Pancreas (tissue), 10 donors: ENCODE measurements at regions not wholly inside any gene's neighbourhood (a gene's known extent, or its start where the extent isn't known, plus 50 kb on each side); places are given as distances from the start of the nearest gene placed in this dataset.

Experiments used
- ATAC-seq, 4 donors: fragments of 200-7000 bp; cut with Tn5 transposase; one replicate each; pipeline versions ENCODE4 v1.8.0 to v1.9.1; 2020; ENCODE audit warnings: mild to moderate bottlenecking in 4 of 4, moderate library complexity in 4 of 4
- DNase-seq, 6 donors: peaks; one replicate each; pipeline ENCODE4 v3.0.0-alpha.2; 2020
- FAIRE-seq: peaks from 2 replicates; lab custom pipeline; 2012; peaks lifted over from hg19 to GRCh38; lab: Jason Lieb, UNC
- H3K27ac ChIP-seq, 4 donors: fragments of 200-600 bp; sonication (generic); 1 replicate in 3 of 4; 2 replicates in 1 of 4; pipeline versions ENCODE4 v1.5.0 to v1.8.0; 2020
- H3K27me3 ChIP-seq, 4 donors: fragments of 200-600 bp; one replicate each; pipeline ENCODE4 v1.8.0; 2021
- H3K36me3 ChIP-seq, 3 donors: fragments of 200-600 bp; sonication (generic) in 1 of 3; one replicate each; pipeline versions ENCODE4 v1.5.0 to v1.8.0; 2020 to 2021
- H3K4me1 ChIP-seq, 3 donors: fragments of 200-600 bp; one replicate each; pipeline ENCODE4 v1.8.0; 2021
- H3K4me3 ChIP-seq, 4 donors: fragments of 200-600 bp; sonication (generic) in 2 of 4; one replicate each; pipeline versions ENCODE4 v1.5.0 to v1.8.0; 2020 to 2021
- H3K9me3 ChIP-seq, 4 donors: fragments of 200-600 bp; one replicate each; pipeline ENCODE4 v1.8.0; 2021
- WGBS, 2 donors: extraction: QIAGEN DNeasy Blood & Tissue Kit; methylation state at CpG; one replicate each; pipeline ENCODE4 v1.1.7; 2013; 5-methylcytosine and 5-hydroxymethylcytosine counted together
- intact Hi-C, 3 donors: fragments of 100-400 bp; cut with DNase I; formaldehyde crosslinking; loops; one replicate each; pipeline versions ENCODE4 v1.11.1 to v1.14.2; 2022
- TF ChIP-seq, protein P1 (sequence below), 4 donors: fragments of 200-600 bp; sonication (generic) in 3 of 4; IDR thresholded peaks; one replicate each; pipeline versions ENCODE4 v1.5.0 to v1.8.0; 2021; ENCODE audit warnings: antibody characterized with exemption in 4 of 4
- donor health status: healthy with polysubstance abuse.
- donor health status: DM: no; HTN: no; CAD: no; lungs with moderate emphysema.
- donor health status: DM: no; HTN: no; CAD: no.
- donor health status: control.
- donor health status: control.
- donor health status: Bipolar disorder and iron deficiency.
- donor health status: DM: yes; HTN: yes; CAD: no.
- donor health status: DM: no; HTN: no; CAD: no.
- donor health status: DM: no; HTN: no; CAD: no.
- donor health status: DM: yes; HTN: yes; CAD: no.

DNA sequence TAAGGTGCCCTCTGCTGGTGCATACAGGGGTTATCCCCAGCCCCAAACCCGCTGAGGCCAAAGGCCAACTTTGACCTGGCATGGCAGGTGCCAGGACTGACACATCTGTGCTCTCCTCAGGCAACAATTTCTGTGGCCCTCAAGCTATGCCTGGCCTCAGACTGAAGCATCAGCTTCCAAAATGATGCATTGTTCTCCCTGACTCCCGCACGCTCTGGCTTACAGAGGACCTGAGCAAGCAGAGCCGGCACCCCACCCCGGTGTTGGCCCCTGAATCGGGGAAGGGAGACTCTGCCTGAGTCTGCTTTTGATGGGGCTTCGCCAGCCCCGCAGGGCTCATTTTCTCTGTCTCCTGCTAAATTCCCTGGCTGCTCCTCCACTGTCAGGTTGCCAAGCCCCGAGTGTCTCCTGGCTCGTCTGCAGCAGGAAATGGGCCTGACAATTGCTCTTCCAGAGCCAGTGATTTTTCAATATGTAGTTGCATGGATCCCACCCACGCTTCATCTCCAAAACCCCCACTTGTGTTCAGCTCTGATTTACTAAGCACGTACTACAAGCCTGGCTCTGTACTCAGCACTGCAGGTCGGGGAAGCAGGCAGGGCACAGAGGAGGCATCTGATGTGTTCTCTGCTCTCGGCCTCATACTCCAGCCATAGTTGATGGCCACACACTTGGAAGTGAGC lies 126.1 kb downstream of the SLC38A6 start:
- H3K27ac ChIP-seq: no peak overlapping the region
- ATAC-seq: no peak
- DNase-seq: no peak
- H3K9me3 ChIP-seq: no peaks in the 10 kb centered on the region
- TF ChIP-seq, protein P1, sequence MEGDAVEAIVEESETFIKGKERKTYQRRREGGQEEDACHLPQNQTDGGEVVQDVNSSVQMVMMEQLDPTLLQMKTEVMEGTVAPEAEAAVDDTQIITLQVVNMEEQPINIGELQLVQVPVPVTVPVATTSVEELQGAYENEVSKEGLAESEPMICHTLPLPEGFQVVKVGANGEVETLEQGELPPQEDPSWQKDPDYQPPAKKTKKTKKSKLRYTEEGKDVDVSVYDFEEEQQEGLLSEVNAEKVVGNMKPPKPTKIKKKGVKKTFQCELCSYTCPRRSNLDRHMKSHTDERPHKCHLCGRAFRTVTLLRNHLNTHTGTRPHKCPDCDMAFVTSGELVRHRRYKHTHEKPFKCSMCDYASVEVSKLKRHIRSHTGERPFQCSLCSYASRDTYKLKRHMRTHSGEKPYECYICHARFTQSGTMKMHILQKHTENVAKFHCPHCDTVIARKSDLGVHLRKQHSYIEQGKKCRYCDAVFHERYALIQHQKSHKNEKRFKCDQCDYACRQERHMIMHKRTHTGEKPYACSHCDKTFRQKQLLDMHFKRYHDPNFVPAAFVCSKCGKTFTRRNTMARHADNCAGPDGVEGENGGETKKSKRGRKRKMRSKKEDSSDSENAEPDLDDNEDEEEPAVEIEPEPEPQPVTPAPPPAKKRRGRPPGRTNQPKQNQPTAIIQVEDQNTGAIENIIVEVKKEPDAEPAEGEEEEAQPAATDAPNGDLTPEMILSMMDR (IDR thresholded peaks at IDR 0.05): no peak
- no peaks in the 10 kb centered on the region for H3K27me3 ChIP-seq
- intact Hi-C loops: no loop called here
- 79 to 81% methylated on average over 14 of the region's 14 CpGs for WGBS, 2 donors
- H3K36me3 ChIP-seq: no peaks in the 10 kb centered on the region
- H3K4me1 ChIP-seq: peaks cover 0 to 3% (median 0%) of the 10 kb centered on the region in 3 donors
- no peak for FAIRE-seq
- H3K4me3 ChIP-seq: no peak overlapping the region

DNA sequence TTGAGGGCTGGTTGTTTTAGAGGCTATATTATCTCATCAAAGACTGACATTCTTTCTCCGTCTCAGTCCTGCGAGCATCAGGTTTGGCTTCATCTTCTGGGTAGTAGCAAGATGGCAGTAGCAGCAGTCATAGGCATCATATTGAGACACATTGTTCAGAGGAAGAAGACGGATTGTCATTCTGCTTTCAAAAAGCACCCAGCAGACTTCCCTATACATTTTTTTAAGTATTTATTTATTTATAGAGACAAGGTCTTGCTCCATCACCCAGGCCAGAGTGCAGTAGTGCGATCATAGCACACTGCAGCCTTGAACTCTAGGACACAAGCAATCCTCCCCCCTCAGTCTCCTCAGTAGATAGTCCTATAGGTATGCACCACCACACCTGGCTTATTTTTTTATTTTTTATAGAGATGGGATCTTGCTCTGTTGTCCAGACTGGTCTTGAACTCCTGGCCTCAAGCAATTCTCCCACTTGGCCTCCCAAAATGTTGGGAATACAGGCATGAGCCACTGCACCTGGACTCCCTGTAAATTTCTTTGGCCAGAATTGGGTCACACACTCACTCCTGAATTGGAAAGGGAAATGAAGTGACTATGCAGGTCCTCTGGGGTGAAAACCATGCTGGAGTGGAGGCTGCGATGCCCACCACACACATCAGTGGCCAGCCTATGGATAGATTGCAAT lies 125.4 kb downstream of the SLC38A6 start:
- Histone ChIP-seq H3K27ac (no peak overlapping the region), H3K9me3 (no peaks in the 10 kb centered on the region), H3K27me3 (no peaks in the 10 kb centered on the region), H3K4me3 (no peak overlapping the region), H3K36me3 (no peaks in the 10 kb centered on the region), H3K4me1 (peaks cover 0 to 3% (median 0%) of the 10 kb centered on the region in 3 donors)
- 91 to 92% methylated on average over 5 of the region's 5 CpGs for WGBS, 2 donors
- TF ChIP-seq, protein P1 (IDR thresholded peaks at IDR 0.05): no peak
- intact Hi-C loops: no loop called here
- ATAC-seq (no peak), FAIRE-seq (no peak), DNase-seq (no peak)

DNA sequence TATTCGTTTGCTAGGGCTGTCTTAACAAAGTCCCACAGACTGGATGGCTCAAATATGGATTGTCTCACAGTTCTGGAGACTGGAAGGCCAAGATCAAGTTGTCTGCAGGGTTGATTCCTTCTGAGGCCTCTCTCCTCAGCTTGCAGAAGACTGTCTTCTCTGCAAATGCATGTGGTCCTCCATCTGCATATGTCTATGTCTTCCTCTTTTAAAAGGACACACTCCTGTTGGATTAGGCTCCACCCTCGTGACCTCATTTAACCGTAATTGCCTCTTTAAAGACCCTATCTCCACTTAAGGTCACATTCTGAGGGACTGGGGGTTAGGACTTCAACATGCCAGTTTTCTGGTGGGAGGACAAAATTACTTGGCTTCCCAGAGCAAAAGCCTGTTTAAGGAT lies 123.3 kb downstream of the SLC38A6 start:
- no peak overlapping the region for H3K4me3 ChIP-seq
- FAIRE-seq (no peak), ATAC-seq (peak in 1 of 4 donors; percentile 10), DNase-seq (no peak)
- H3K27ac ChIP-seq: no peak overlapping the region
- H3K36me3 ChIP-seq: no peaks in the 10 kb centered on the region
- H3K4me1 ChIP-seq: peaks cover 0 to 3% (median 0%) of the 10 kb centered on the region in 3 donors
- 61 to 72% methylated on average over 3 of the region's 3 CpGs for WGBS, 2 donors
- TF ChIP-seq, protein P1 (IDR thresholded peaks at IDR 0.05): no peak
- no peaks in the 10 kb centered on the region for H3K27me3 ChIP-seq
- intact Hi-C loops: no loop called here
- H3K9me3 ChIP-seq: no peaks in the 10 kb centered on the region

DNA sequence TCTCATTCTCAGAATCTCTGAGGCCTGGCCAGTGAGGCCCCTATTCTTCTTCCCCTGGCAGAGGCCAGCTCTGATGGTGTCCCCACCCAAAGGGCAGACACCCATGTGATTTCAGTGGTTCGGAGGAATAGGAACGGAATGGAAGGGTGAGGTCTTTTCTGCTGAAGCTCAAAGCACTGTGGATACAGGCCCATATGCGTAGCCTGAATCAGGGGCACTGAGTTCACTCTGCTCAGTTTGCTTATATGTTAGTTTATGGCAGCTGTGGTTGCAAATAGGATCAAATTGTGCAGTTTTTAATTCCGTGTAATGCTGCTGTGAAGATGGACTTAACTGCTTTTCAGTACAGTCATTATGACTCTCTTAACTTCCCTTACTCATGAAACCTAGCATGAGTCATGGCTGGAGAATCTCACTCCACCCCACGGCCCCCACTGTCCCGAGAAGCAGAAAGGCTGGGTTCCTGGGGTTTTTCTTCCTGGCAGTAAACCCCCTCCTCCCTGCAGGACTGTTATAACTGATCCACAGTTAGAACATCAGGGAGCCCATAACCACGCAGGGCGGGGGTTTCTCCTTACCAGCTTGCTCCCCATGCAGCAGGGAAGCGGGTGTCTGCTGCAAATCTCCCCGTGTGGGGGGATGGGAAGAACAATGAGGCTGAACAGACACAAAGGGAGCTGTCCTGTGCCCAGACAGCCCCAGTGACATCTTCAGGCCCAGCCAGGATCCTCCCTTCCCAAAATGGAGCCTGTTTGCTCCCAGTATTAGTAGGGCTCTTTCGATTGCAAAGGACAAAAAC lies 122.7 kb downstream of the SLC38A6 start:
- no peaks in the 10 kb centered on the region for H3K9me3 ChIP-seq
- intact Hi-C loops: no loop called here
- FAIRE-seq (no peak), ATAC-seq (peak in 3 of 4 donors; percentile 63 to 81 (median 81)), DNase-seq (peak in 1 of 6 donors; percentile 31)
- TF ChIP-seq, protein P1 (IDR thresholded peaks at IDR 0.05): no peak
- WGBS, 2 donors: 67 to 77% methylated on average over 11 of the region's 11 CpGs
- H3K36me3 ChIP-seq: no peaks in the 10 kb centered on the region
- no peaks in the 10 kb centered on the region for H3K27me3 ChIP-seq
- H3K4me1 ChIP-seq: peaks cover 0 to 3% (median 0%) of the 10 kb centered on the region in 3 donors
- H3K4me3 ChIP-seq: no peak overlapping the region
- H3K27ac ChIP-seq: peak overlapping the region in 1 of 4 donors; percentile 19
